GM23338 (cell line): ENCODE measurements at regions not wholly inside any gene's neighbourhood (a gene's known extent, or its start where the extent isn't known, plus 50 kb on each side); places are given as distances from the start of the nearest gene placed in this dataset.

Source experiments
- ATAC-seq: fragments of 200-7000 bp; cut with Tn5 transposase; 3 replicates; pipeline ENCODE4 v1.9.1; 2020
- DNase-seq: peaks from one replicate; pipeline ENCODE4 v3.0.0-alpha.2; 2015; ENCODE audit warnings: low spot score
- H2AFZ ChIP-seq: fragments of 200-600 bp; sonication (generic); 2 replicates; pipeline ENCODE4 v1.8.0; 2016; ENCODE audit warnings: antibody characterized with exemption, mild to moderate bottlenecking, moderate library complexity
- H3F3A ChIP-seq: fragments of 200-600 bp; sonication (generic); replicated peaks from 2 replicates; pipeline ENCODE4 v1.8.0; 2017; ENCODE audit warnings: antibody characterized with exemption, mixed run types, low read depth
- H3K27ac ChIP-seq: fragments of 200-600 bp; sonication (generic); 2 replicates; pipeline ENCODE4 v1.6.1; 2016; ENCODE audit warnings: low read depth
- H3K27me3 ChIP-seq: fragments of 200-600 bp; sonication (generic); 2 replicates; pipeline ENCODE4 v1.8.0; 2016; ENCODE audit warnings: mild to moderate bottlenecking, mixed run types, moderate library complexity; ENCODE audit not compliant: insufficient read depth
- H3K36me3 ChIP-seq: fragments of 200-600 bp; sonication (generic); 2 replicates; pipeline ENCODE4 v1.8.0; 2016; ENCODE audit warnings: mild to moderate bottlenecking; ENCODE audit not compliant: insufficient read depth
- H3K4me1 ChIP-seq: fragments of 200-600 bp; sonication (generic); 2 replicates; pipeline ENCODE4 v1.8.0; 2016; ENCODE audit warnings: mild to moderate bottlenecking, moderate library complexity; ENCODE audit not compliant: insufficient read depth
- H3K4me2 ChIP-seq: fragments of 200-600 bp; sonication (generic); 2 replicates; pipeline ENCODE4 v1.7.1; 2017; ENCODE audit warnings: mixed run types
- H3K4me3 ChIP-seq: fragments of 200-600 bp; sonication (generic); 2 replicates; pipeline ENCODE4 v1.6.1; 2016; ENCODE audit warnings: mixed run types
- H3K79me2 ChIP-seq: fragments of 200-600 bp; sonication (generic); replicated peaks from 2 replicates; pipeline ENCODE4 v1.8.0; 2017; ENCODE audit warnings: mild to moderate bottlenecking; ENCODE audit not compliant: insufficient read depth
- H3K9me2 ChIP-seq: fragments of 200-600 bp; sonication (generic); 2 replicates; pipeline ENCODE4 v1.8.0; 2017; ENCODE audit not compliant: insufficient read depth
- H4K20me1 ChIP-seq: fragments of 200-600 bp; sonication (generic); replicated peaks from 2 replicates; pipeline ENCODE4 v1.8.0; 2017; ENCODE audit warnings: mild to moderate bottlenecking; ENCODE audit not compliant: insufficient read depth
- H3K27ac Mint-ChIP-seq: 2 replicates; pipeline ENCODE4 v1.8.0; 2020; ENCODE audit warnings: inconsistent platforms, mild to moderate bottlenecking, moderate library complexity, mixed read lengths
- H3K27me3 Mint-ChIP-seq: 3 replicates; pipeline ENCODE4 v1.8.0; 2022; ENCODE audit warnings: low read depth, mild to moderate bottlenecking, moderate library complexity, mixed read lengths, inconsistent platforms; ENCODE audit not compliant: insufficient read depth, poor library complexity
- H3K36me3 Mint-ChIP-seq: 3 replicates; pipeline ENCODE4 v1.8.0; 2021; ENCODE audit warnings: low read depth, mild to moderate bottlenecking, inconsistent platforms, moderate library complexity, mixed read lengths
- H3K4me1 Mint-ChIP-seq: 3 replicates; pipeline ENCODE4 v1.8.0; 2020; ENCODE audit warnings: mild to moderate bottlenecking, inconsistent platforms, mixed read lengths
- H3K4me3 Mint-ChIP-seq: 3 replicates; pipeline ENCODE4 v1.8.0; 2021; ENCODE audit warnings: moderate library complexity, mild to moderate bottlenecking, inconsistent platforms, mixed read lengths
- H3K9me3 Mint-ChIP-seq: 3 replicates; pipeline ENCODE4 v1.8.0; 2020; ENCODE audit warnings: moderate library complexity, mild to moderate bottlenecking, inconsistent platforms, mixed read lengths
- CREB1 ChIP-seq: fragments of 250-450 bp; sonication (Bioruptor Pico); IDR thresholded peaks from 2 replicates; pipeline ENCODE4 v1.5.0; 2020; ENCODE audit warnings: low read depth, mild to moderate bottlenecking, moderate library complexity
- EZH2 ChIP-seq: fragments of 200-600 bp; sonication (generic); IDR thresholded peaks from one replicate; pipeline ENCODE4 v1.8.0; 2017; ENCODE audit warnings: antibody characterized with exemption, mild to moderate bottlenecking, low read depth; ENCODE audit not compliant: unreplicated experiment
- EZH2phosphoT487 ChIP-seq: fragments of 200-600 bp; sonication (generic); IDR thresholded peaks from one replicate; pipeline ENCODE4 v1.8.1; 2018; ENCODE audit warnings: antibody characterized with exemption; ENCODE audit not compliant: unreplicated experiment
- JUNB ChIP-seq: IDR thresholded peaks from one replicate; pipeline ENCODE4 v1.6.1; 2016; ENCODE audit warnings: antibody characterized with exemption; ENCODE audit not compliant: unreplicated experiment
- POLR2AphosphoS5 ChIP-seq: IDR thresholded peaks from 2 replicates; pipeline ENCODE4 v1.6.1; 2016; ENCODE audit warnings: antibody characterized with exemption, low read depth
- STAT1 ChIP-seq: IDR thresholded peaks from one replicate; pipeline ENCODE4 v1.6.1; 2016; ENCODE audit warnings: antibody characterized with exemption; ENCODE audit not compliant: unreplicated experiment
- ZNF331 ChIP-seq: fragments of 250-450 bp; sonication (Bioruptor Pico); IDR thresholded peaks from 2 replicates; pipeline ENCODE4 v1.5.0; 2020; ENCODE audit warnings: low read depth, mild to moderate bottlenecking, moderate library complexity
- TF ChIP-seq, protein P1 (sequence below): IDR thresholded peaks from one replicate; pipeline ENCODE4 v1.6.1; 2018; ENCODE audit warnings: antibody characterized with exemption; ENCODE audit not compliant: unreplicated experiment
- TF ChIP-seq, protein P2 (sequence below): IDR thresholded peaks from 2 replicates; pipeline ENCODE4 v1.6.1; 2016; ENCODE audit warnings: antibody characterized with exemption

DNA sequence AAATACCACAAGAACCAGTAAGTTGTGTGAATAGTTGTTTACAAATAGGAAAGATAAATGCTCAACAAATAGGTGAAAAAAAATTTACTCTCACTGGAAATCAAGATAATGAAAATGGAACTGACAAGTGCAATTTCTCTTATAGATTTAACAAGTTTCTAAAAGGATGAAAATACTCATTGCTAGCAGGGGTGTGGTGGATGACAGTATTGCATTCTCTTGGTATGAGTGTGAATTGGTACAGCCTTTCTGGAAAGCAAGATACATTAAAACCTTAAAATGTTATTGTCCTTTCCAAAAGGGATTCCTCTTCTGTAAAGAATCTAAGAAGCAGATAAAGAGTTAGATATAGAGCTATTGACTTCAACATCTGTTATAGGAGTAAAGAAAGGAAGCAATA, 240.0 kb upstream of the RPS6KA3 start (continued):
- TF ChIP-seq EZH2phosphoT487 (no peak), STAT1 (no peak), ZNF331 (CRISPR knock-in tag) (no peak), EZH2 (no peak), CREB1 (no peak)
- TF ChIP-seq, protein P1, sequence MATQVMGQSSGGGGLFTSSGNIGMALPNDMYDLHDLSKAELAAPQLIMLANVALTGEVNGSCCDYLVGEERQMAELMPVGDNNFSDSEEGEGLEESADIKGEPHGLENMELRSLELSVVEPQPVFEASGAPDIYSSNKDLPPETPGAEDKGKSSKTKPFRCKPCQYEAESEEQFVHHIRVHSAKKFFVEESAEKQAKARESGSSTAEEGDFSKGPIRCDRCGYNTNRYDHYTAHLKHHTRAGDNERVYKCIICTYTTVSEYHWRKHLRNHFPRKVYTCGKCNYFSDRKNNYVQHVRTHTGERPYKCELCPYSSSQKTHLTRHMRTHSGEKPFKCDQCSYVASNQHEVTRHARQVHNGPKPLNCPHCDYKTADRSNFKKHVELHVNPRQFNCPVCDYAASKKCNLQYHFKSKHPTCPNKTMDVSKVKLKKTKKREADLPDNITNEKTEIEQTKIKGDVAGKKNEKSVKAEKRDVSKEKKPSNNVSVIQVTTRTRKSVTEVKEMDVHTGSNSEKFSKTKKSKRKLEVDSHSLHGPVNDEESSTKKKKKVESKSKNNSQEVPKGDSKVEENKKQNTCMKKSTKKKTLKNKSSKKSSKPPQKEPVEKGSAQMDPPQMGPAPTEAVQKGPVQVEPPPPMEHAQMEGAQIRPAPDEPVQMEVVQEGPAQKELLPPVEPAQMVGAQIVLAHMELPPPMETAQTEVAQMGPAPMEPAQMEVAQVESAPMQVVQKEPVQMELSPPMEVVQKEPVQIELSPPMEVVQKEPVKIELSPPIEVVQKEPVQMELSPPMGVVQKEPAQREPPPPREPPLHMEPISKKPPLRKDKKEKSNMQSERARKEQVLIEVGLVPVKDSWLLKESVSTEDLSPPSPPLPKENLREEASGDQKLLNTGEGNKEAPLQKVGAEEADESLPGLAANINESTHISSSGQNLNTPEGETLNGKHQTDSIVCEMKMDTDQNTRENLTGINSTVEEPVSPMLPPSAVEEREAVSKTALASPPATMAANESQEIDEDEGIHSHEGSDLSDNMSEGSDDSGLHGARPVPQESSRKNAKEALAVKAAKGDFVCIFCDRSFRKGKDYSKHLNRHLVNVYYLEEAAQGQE, result no peak

DNA sequence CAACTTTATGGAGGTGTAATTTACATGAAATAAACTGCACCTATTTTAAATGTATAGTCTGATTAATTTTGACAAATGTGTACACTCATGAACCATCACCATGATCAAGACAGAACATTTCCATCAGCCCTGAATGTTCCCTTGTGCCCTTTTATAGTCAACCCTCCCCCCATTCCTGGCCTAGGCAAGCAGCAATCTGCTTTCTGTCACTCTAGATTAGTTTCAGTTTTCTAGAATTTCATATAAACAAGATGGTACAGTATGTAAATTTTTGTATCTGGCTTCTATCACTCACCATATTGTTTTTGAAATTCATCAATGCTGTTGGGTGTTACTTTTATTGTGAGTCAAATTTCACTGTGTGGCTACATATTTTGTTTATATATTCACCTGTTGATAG, 234.2 kb upstream of the RPS6KA3 start:
- Histone ChIP-seq H3F3A (no peaks in the 10 kb centered on the region), H3K27ac (no peak overlapping the region), H3K27me3 (no peaks in the 10 kb centered on the region), H3K4me1 (no peaks in the 10 kb centered on the region), H3K9me2 (no peaks in the 10 kb centered on the region), H2AFZ (no peak overlapping the region), H3K79me2 (no peaks in the 10 kb centered on the region), H3K36me3 (no peaks in the 10 kb centered on the region), H3K4me2 (no peak overlapping the region), H4K20me1 (no peaks in the 10 kb centered on the region), H3K4me3 (no peak overlapping the region)
- Mint-ChIP-seq H3K27ac (no peak overlapping the region), H3K9me3 (no peaks in the 10 kb centered on the region), H3K36me3 (no peaks in the 10 kb centered on the region), H3K4me3 (no peak overlapping the region), H3K4me1 (no peaks in the 10 kb centered on the region), H3K27me3 (no peaks in the 10 kb centered on the region)
- no peak for TF ChIP-seq JUNB
- no peak for ATAC-seq
- no peak for DNase-seq

DNA sequence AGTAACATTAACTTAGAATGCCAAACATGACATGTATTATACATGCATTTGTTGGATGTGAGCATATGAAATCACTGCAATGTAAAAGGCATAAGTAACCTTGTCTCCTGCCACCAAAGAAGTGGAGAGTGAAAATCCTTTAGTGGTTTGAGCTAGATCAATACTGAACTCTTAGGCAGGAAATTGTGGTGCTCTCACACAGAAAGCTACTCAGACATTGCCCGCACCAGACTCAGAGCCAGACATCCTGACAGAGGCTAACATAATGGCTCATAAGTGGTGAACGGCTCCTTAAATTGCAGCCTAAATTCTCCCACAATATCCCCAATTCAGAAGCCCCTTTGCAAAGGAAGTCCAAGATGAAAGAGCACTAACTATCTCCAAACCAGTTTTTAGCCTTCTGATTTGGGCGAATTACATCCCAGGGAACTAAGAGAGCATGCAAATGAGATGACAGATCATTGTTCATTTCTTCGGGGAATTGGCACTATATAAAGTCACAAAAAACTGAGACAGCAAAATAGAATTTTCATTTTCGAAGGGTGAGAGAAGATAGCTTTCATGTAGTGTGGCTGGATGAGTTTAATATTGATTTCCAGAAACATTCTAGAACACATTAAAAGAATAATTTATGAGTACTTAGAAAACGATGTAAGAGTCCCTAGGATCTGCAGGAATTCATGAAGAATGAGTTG, 233.6 kb upstream of the RPS6KA3 start:
- Histone ChIP-seq H3K27me3 (no peaks in the 10 kb centered on the region), H3F3A (no peaks in the 10 kb centered on the region), H2AFZ (no peak overlapping the region), H3K4me1 (no peaks in the 10 kb centered on the region), H3K4me2 (no peak overlapping the region), H3K4me3 (no peak overlapping the region), H3K36me3 (no peaks in the 10 kb centered on the region), H3K9me2 (no peaks in the 10 kb centered on the region), H3K27ac (no peak overlapping the region), H4K20me1 (no peaks in the 10 kb centered on the region), H3K79me2 (no peaks in the 10 kb centered on the region)
- DNase-seq (peak; percentile 11), ATAC-seq (no peak)
- Mint-ChIP-seq H3K36me3 (no peaks in the 10 kb centered on the region), H3K27ac (no peak overlapping the region), H3K27me3 (no peaks in the 10 kb centered on the region), H3K4me1 (no peaks in the 10 kb centered on the region), H3K4me3 (no peak overlapping the region), H3K9me3 (no peaks in the 10 kb centered on the region)
- TF ChIP-seq JUNB (no peak), STAT1 (no peak), ZNF331 (CRISPR knock-in tag) (no peak), POLR2AphosphoS5 (no peak)
- TF ChIP-seq, protein P1, result no peak
- TF ChIP-seq, protein P2, sequence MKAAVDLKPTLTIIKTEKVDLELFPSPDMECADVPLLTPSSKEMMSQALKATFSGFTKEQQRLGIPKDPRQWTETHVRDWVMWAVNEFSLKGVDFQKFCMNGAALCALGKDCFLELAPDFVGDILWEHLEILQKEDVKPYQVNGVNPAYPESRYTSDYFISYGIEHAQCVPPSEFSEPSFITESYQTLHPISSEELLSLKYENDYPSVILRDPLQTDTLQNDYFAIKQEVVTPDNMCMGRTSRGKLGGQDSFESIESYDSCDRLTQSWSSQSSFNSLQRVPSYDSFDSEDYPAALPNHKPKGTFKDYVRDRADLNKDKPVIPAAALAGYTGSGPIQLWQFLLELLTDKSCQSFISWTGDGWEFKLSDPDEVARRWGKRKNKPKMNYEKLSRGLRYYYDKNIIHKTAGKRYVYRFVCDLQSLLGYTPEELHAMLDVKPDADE, result no peak
